Natural killer cell (primary cell): ENCODE measurements at regions not wholly inside any gene's neighbourhood (a gene's known extent, or its start where the extent isn't known, plus 50 kb on each side); places are given as distances from the start of the nearest gene placed in this dataset.
A peak's percentile ranks its signal among the peaks of the same experiment; 100 is the strongest.
"Not testable (repeated sequence)": the region's sequence is repeated elsewhere in the genome, so short reads cannot be mapped to it uniquely, and the experiment has no call there.

Source experiments
- ATAC-seq, 3 donors: fragments of 150-1000 bp in 2 of 3; fragments of 200-7000 bp in 1 of 3; cut with Tn5 transposase; 1 replicate in 1 of 3; 2 replicates in 2 of 3; pipeline ENCODE4 v1.10.0; 2021; ENCODE audit warnings: mild to moderate bottlenecking in 2 of 3, moderate library complexity in 2 of 3
- DNase-seq, 2 donors: peaks; one replicate each; pipeline versions ENCODE4 v3.0.0 to v3.0.0-alpha.2; 2013 to 2021; ENCODE audit warnings: mixed read lengths in 1 of 2
- H3K27ac ChIP-seq: one replicate; pipeline ENCODE4 v1.5.1; 2013; ENCODE audit warnings: mild to moderate bottlenecking, low read length
- H3K27me3 ChIP-seq: one replicate; pipeline ENCODE4 v1.6.1; 2013; ENCODE audit warnings: low read length; ENCODE audit not compliant: control insufficient read depth, insufficient read depth
- H3K36me3 ChIP-seq: one replicate; pipeline ENCODE4 v1.6.1; 2013; ENCODE audit warnings: low read length; ENCODE audit not compliant: control insufficient read depth, insufficient read depth
- H3K4me1 ChIP-seq: one replicate; pipeline ENCODE4 v1.6.1; 2013; ENCODE audit warnings: low read length; ENCODE audit not compliant: control insufficient read depth, insufficient read depth
- H3K4me3 ChIP-seq: one replicate; pipeline ENCODE4 v1.5.1; 2013; ENCODE audit warnings: low read length
- H3K9me3 ChIP-seq: one replicate; pipeline ENCODE4 v1.6.1; 2013; ENCODE audit warnings: low read length; ENCODE audit not compliant: control insufficient read depth, insufficient read depth
- H3K27ac Mint-ChIP-seq, 2 donors: one replicate each; pipeline ENCODE4 v1.8.0; 2022; ENCODE audit warnings: mild to moderate bottlenecking in 2 of 2, mixed read lengths in 2 of 2, moderate library complexity in 1 of 2
- H3K27me3 Mint-ChIP-seq, 2 donors: one replicate each; pipeline ENCODE4 v1.8.0; 2022; ENCODE audit warnings: low read depth in 2 of 2, mixed read lengths in 2 of 2
- H3K36me3 Mint-ChIP-seq: one replicate; pipeline ENCODE4 v1.8.0; 2022; ENCODE audit warnings: mixed read lengths
- H3K4me1 Mint-ChIP-seq, 2 donors: one replicate each; pipeline ENCODE4 v1.8.0; 2022; ENCODE audit warnings: mixed read lengths in 2 of 2
- H3K4me3 Mint-ChIP-seq: one replicate; pipeline ENCODE4 v1.8.0; 2022; ENCODE audit warnings: mild to moderate bottlenecking, moderate library complexity, mixed read lengths
- H3K9me3 Mint-ChIP-seq, 2 donors: one replicate each; pipeline ENCODE4 v1.8.0; 2022; ENCODE audit warnings: mixed read lengths in 2 of 2
- CTCF ChIP-seq: fragments of 200-600 bp; IDR thresholded peaks from one replicate; pipeline ENCODE4 v1.8.0; 2022; ENCODE audit warnings: antibody characterized with exemption
- WGBS: methylation state at CpG from one replicate; pipeline ENCODE4 v1.1.7; 2013; ENCODE audit warnings: missing lambda C conversion rate; ENCODE audit not compliant: insufficient coverage; 5-methylcytosine and 5-hydroxymethylcytosine counted together
- intact Hi-C: fragments of 100-400 bp; cut with micrococcal nuclease; formaldehyde crosslinking; loops from one replicate; pipeline ENCODE4 v1.14.2; 2022

- H3K9me3 ChIP-seq: no peaks in the 10 kb centered on the region
- H3K27ac ChIP-seq: no peak overlapping the region
- H3K4me1 ChIP-seq: no peaks in the 10 kb centered on the region
- WGBS: 85% methylated on average over 6 of the region's 6 CpGs
- intact Hi-C loops: no loop called here
- H3K9me3 Mint-ChIP-seq: no peaks in the 10 kb centered on the region
- no peak overlapping the region for H3K4me3 Mint-ChIP-seq
- TF ChIP-seq CTCF: no peak
- no peaks in the 10 kb centered on the region for H3K27me3 ChIP-seq
- DNase-seq (no peak), ATAC-seq (no peak)
- H3K27me3 Mint-ChIP-seq: no peaks in the 10 kb centered on the region
- no peaks in the 10 kb centered on the region for H3K36me3 ChIP-seq
- H3K36me3 Mint-ChIP-seq: no peaks in the 10 kb centered on the region
- no peak overlapping the region for H3K4me3 ChIP-seq
- H3K27ac Mint-ChIP-seq: no peak overlapping the region
- no peaks in the 10 kb centered on the region for H3K4me1 Mint-ChIP-seq
Observed at GRCh38 chr17:43308999-43309398, 75.2 kb upstream of the RNU2-1 start.

GRCh38 chr17:43304792-43305191 lies 71.0 kb upstream of the RNU2-1 start:
- ATAC-seq, H3K4me1 Mint-ChIP-seq, H3K27me3 Mint-ChIP-seq, H3K27ac Mint-ChIP-seq, H3K27ac ChIP-seq, H3K36me3 ChIP-seq, H3K36me3 Mint-ChIP-seq, H3K4me3 ChIP-seq, H3K4me1 ChIP-seq, H3K9me3 ChIP-seq, DNase-seq, H3K9me3 Mint-ChIP-seq, H3K4me3 Mint-ChIP-seq, H3K27me3 ChIP-seq, intact Hi-C loops: not testable (repeated sequence)
- 93% methylated on average over 6 of the region's 23 CpGs for WGBS

GRCh38 chr17:43303049-43303448 lies 69.3 kb upstream of the RNU2-1 start:
- H3K36me3 ChIP-seq, H3K9me3 Mint-ChIP-seq, H3K27ac Mint-ChIP-seq, H3K27me3 ChIP-seq, ATAC-seq, DNase-seq, H3K9me3 ChIP-seq, H3K27ac ChIP-seq, H3K4me1 ChIP-seq, intact Hi-C loops, H3K4me3 Mint-ChIP-seq, H3K4me3 ChIP-seq, H3K4me1 Mint-ChIP-seq, H3K36me3 Mint-ChIP-seq, H3K27me3 Mint-ChIP-seq: not testable (repeated sequence)
- WGBS: no CpG with 5 or more reads among the region's 5 CpGs

- H3K27ac Mint-ChIP-seq, H3K4me3 ChIP-seq, DNase-seq, H3K4me1 Mint-ChIP-seq, intact Hi-C loops, H3K4me3 Mint-ChIP-seq, H3K36me3 Mint-ChIP-seq, H3K4me1 ChIP-seq, H3K27ac ChIP-seq, H3K9me3 Mint-ChIP-seq, H3K36me3 ChIP-seq, H3K27me3 Mint-ChIP-seq, H3K27me3 ChIP-seq, H3K9me3 ChIP-seq, ATAC-seq: not testable (repeated sequence)
- WGBS: no CpG with 5 or more reads among the region's 37 CpGs
Observed at GRCh38 chr17:43299300-43300076, 65.7 kb upstream of the RNU2-1 start.

- H3K27ac ChIP-seq, H3K36me3 Mint-ChIP-seq, H3K4me3 Mint-ChIP-seq, DNase-seq, H3K36me3 ChIP-seq, ATAC-seq, H3K9me3 ChIP-seq, H3K4me3 ChIP-seq, H3K4me1 Mint-ChIP-seq, H3K9me3 Mint-ChIP-seq, intact Hi-C loops, H3K27me3 ChIP-seq, H3K27ac Mint-ChIP-seq, H3K4me1 ChIP-seq, H3K27me3 Mint-ChIP-seq: not testable (repeated sequence)
- WGBS: no CpG with 5 or more reads among the region's 11 CpGs
Observed at GRCh38 chr17:43289670-43290069, 55.9 kb upstream of the RNU2-1 start.

- H3K4me3 ChIP-seq, ATAC-seq, H3K9me3 ChIP-seq, H3K36me3 ChIP-seq, DNase-seq, H3K27ac ChIP-seq, H3K27me3 ChIP-seq, intact Hi-C loops, H3K4me1 Mint-ChIP-seq, H3K36me3 Mint-ChIP-seq, H3K4me1 ChIP-seq, H3K9me3 Mint-ChIP-seq, H3K27me3 Mint-ChIP-seq: not testable (repeated sequence)
- H3K4me3 Mint-ChIP-seq: peak overlapping the region; percentile 71
- peak overlapping the region; percentile 74 to 85 for H3K27ac Mint-ChIP-seq
- WGBS: no CpG with 5 or more reads among the region's 15 CpGs
Observed at GRCh38 chr17:43283606-43284005, 49.8 kb upstream of the RNU2-1 start.
